Endothelial cell of umbilical vein (primary cell): ENCODE measurements at regions not wholly inside any gene's neighbourhood (a gene's known extent, or its start where the extent isn't known, plus 50 kb on each side); places are given as distances from the start of the nearest gene placed in this dataset.

ENCODE experiments used
- BruUV-seq: library from RNA; stranded (reverse); fragments of 400-500 nt; replicated peaks from 2 replicates; lab custom pipeline; 2021; lab: Mats Ljungman, UMichigan
- CTCF ChIA-PET: fragments of 300-600, 350-600 bp; sonication (Branson Sonifier 250); formaldehyde crosslinking; loops from one replicate; lab custom pipeline; 2021; ENCODE audit warnings: antibody characterized with exemption, inconsistent platforms; lab: Charles Lee
- POLR2A ChIA-PET: fragments of 300-600, 350-600 bp; sonication (Branson Sonifier 250); formaldehyde crosslinking; loops from one replicate; lab custom pipeline; 2021; ENCODE audit warnings: antibody characterized with exemption, inconsistent platforms; lab: Charles Lee
- DNase-seq: peaks from one replicate; pipeline ENCODE4 v3.0.0-alpha.2; 2011; ENCODE audit warnings: low read depth, low spot score
- FAIRE-seq: peaks from 2 replicates; lab custom pipeline; 2011; peaks lifted over from hg19 to GRCh38; lab: Jason Lieb, UNC
- H2AFZ ChIP-seq: 2 replicates; pipeline ENCODE4 v1.6.0; 2012; ENCODE audit warnings: low read depth, low read length, control low read depth, inconsistent platforms
- H3K27ac ChIP-seq: 2 replicates; pipeline ENCODE4 v1.5.1; 2011; ENCODE audit warnings: low read depth, mild to moderate bottlenecking, control low read depth, low read length, moderate library complexity; ENCODE audit not compliant: insufficient read depth
- H3K27me3 ChIP-seq, 2 experiments: 2 replicates each; pipeline versions ENCODE4 v1.6.0 to v1.6.1; 2011; ENCODE audit warnings: low read length in 2 of 2, mixed read lengths in 1 of 2; ENCODE audit not compliant: control insufficient read depth in 2 of 2, insufficient read depth in 2 of 2
- H3K36me3 ChIP-seq, 2 experiments: 2 replicates in 1 of 2; 3 replicates in 1 of 2; pipeline ENCODE4 v1.5.1; 2011; ENCODE audit warnings: low read length in 2 of 2, mild to moderate bottlenecking in 1 of 2, moderate library complexity in 1 of 2; ENCODE audit not compliant: control insufficient read depth in 2 of 2, insufficient read depth in 2 of 2; ENCODE audit errors: extremely low read depth in 1 of 2
- H3K4me1 ChIP-seq: 3 replicates; pipeline ENCODE4 v1.5.1; 2011; ENCODE audit warnings: mild to moderate bottlenecking, low read length; ENCODE audit not compliant: control insufficient read depth, insufficient read depth; ENCODE audit errors: extremely low read depth
- H3K4me2 ChIP-seq: 2 replicates; pipeline ENCODE4 v1.6.1; 2011; ENCODE audit warnings: low read length, control low read depth, mixed read lengths; ENCODE audit not compliant: insufficient read depth
- H3K4me3 ChIP-seq, 3 experiments: fragments of 200-600 bp in 1 of 3; sonication (generic), shearing (Covaris generic) in 1 of 3; replicated peaks in 1 of 3; 2 replicates each; pipeline ENCODE4 v1.5.1; 2011 to 2016; ENCODE audit warnings: control low read depth in 3 of 3, low read length in 3 of 3, mild to moderate bottlenecking in 2 of 3, inconsistent platforms in 1 of 3, low read depth in 1 of 3, moderate library complexity in 1 of 3; ENCODE audit not compliant: insufficient read depth in 1 of 3
- H3K79me2 ChIP-seq: 2 replicates; pipeline ENCODE4 v1.6.0; 2012; ENCODE audit warnings: low read length, inconsistent platforms; ENCODE audit not compliant: control insufficient read depth, insufficient read depth
- H3K9ac ChIP-seq: replicated peaks from 2 replicates; pipeline ENCODE3; 2011; ENCODE audit warnings: low read length, control low read depth; ENCODE audit not compliant: insufficient read depth; ENCODE audit errors: extremely low read depth
- H3K9me1 ChIP-seq: replicated peaks from 3 replicates; pipeline ENCODE4 v1.6.0; 2011; ENCODE audit warnings: mild to moderate bottlenecking, low read length; ENCODE audit not compliant: control insufficient read depth, insufficient read depth; ENCODE audit errors: extremely low read depth
- H3K9me3 ChIP-seq: replicated peaks from 2 replicates; pipeline ENCODE4 v1.5.1; 2012; ENCODE audit warnings: low read length, inconsistent platforms; ENCODE audit not compliant: control insufficient read depth, insufficient read depth
- H4K20me1 ChIP-seq: replicated peaks from 2 replicates; pipeline ENCODE3; 2011; ENCODE audit warnings: mild to moderate bottlenecking, low read length; ENCODE audit not compliant: control insufficient read depth, insufficient read depth; ENCODE audit errors: extremely low read depth
- EZH2 ChIP-seq: IDR thresholded peaks from 2 replicates; pipeline ENCODE4 v1.6.1; 2012; ENCODE audit warnings: borderline replicate concordance, low read depth, mild to moderate bottlenecking, moderate library complexity, low read length, inconsistent platforms; ENCODE audit not compliant: severe bottlenecking
- FOS ChIP-seq: IDR thresholded peaks from 2 replicates; pipeline ENCODE4 v1.6.1; 2011; ENCODE audit warnings: mild to moderate bottlenecking, low read length, moderate library complexity, borderline replicate concordance; ENCODE audit not compliant: insufficient read depth
- GATA2 ChIP-seq: IDR thresholded peaks from 2 replicates; pipeline ENCODE4 v1.7.0; 2011; ENCODE audit warnings: low read depth, mild to moderate bottlenecking, moderate library complexity, mixed read lengths, low read length; ENCODE audit not compliant: insufficient read length, insufficient read depth
- JUN ChIP-seq: IDR thresholded peaks from 2 replicates; pipeline ENCODE4 v1.6.1; 2011; ENCODE audit warnings: borderline replicate concordance, low read depth; ENCODE audit not compliant: insufficient read length, insufficient read depth
- MAX ChIP-seq: IDR thresholded peaks from 2 replicates; pipeline ENCODE4 v1.6.1; 2011; ENCODE audit not compliant: insufficient read depth, insufficient read length
- MYC ChIP-seq: IDR thresholded peaks from one replicate; pipeline ENCODE4 v1.6.1; 2011; ENCODE audit warnings: mild to moderate bottlenecking, low read depth, low read length
- POLR2A ChIP-seq: IDR thresholded peaks from 2 replicates; pipeline ENCODE4 v1.6.1; 2012; ENCODE audit warnings: low read depth, mild to moderate bottlenecking, control low read depth, low read length
- POLR2AphosphoS5 ChIP-seq: IDR thresholded peaks from 2 replicates; pipeline ENCODE4 v1.6.1; 2012; ENCODE audit warnings: low read depth, mild to moderate bottlenecking, control low read depth, low read length, moderate library complexity; ENCODE audit not compliant: insufficient read depth
- dilution Hi-C: fragments of 300-500 bp; cut with MboI; formaldehyde crosslinking; loops from one replicate; pipeline ENCODE4 v1.15.0; 2019; ENCODE audit warnings: low sequenced_read_pairs; ENCODE audit not compliant: extremely low pct_ligation_motif_present
- intact Hi-C: fragments of 100-400 bp; cut with micrococcal nuclease; formaldehyde crosslinking; loops from one replicate; pipeline ENCODE4 v1.10.0; 2022
- TF ChIP-seq, protein P1 (sequence below), 2 donors: IDR thresholded peaks; 1 replicate in 1 of 2; 2 replicates in 1 of 2; pipeline ENCODE4 v1.5.1; 2011; ENCODE audit warnings: low read length in 2 of 2, mild to moderate bottlenecking in 2 of 2, moderate library complexity in 2 of 2, control low read depth in 1 of 2, inconsistent platforms in 1 of 2, low read depth in 1 of 2; ENCODE audit not compliant: insufficient read depth in 1 of 2; ENCODE audit errors: extremely low read depth in 1 of 2

GRCh38 chr6:119713903-119714302 is 364.3 kb upstream of the MAN1A1 start:
- Histone ChIP-seq H3K4me2 (no peak overlapping the region), H3K27me3 (no peaks in the 10 kb centered on the region), H3K79me2 (no peaks in the 10 kb centered on the region), H3K36me3 (no peaks in the 10 kb centered on the region), H3K9ac (no peak overlapping the region), H4K20me1 (no peaks in the 10 kb centered on the region), H3K27ac (no peak overlapping the region), H3K9me3 (no peaks in the 10 kb centered on the region), H3K9me1 (no peaks in the 10 kb centered on the region), H3K4me3 (no peak overlapping the region), H2AFZ (no peak overlapping the region), H3K4me1 (no peaks in the 10 kb centered on the region)
- POLR2A ChIA-PET, result no interaction called here
- no peak for DNase-seq
- dilution Hi-C loops (no loop called here), intact Hi-C loops (no loop called here)
- CTCF ChIA-PET, result no interaction called here
- BruUV-seq, result no TSS peak
- FAIRE-seq, result no peak
- TF ChIP-seq EZH2 (no peak), MAX (no peak), JUN (no peak), FOS (no peak), MYC (no peak), GATA2 (no peak), POLR2A (no peak), POLR2AphosphoS5 (no peak)
- TF ChIP-seq, protein P1, sequence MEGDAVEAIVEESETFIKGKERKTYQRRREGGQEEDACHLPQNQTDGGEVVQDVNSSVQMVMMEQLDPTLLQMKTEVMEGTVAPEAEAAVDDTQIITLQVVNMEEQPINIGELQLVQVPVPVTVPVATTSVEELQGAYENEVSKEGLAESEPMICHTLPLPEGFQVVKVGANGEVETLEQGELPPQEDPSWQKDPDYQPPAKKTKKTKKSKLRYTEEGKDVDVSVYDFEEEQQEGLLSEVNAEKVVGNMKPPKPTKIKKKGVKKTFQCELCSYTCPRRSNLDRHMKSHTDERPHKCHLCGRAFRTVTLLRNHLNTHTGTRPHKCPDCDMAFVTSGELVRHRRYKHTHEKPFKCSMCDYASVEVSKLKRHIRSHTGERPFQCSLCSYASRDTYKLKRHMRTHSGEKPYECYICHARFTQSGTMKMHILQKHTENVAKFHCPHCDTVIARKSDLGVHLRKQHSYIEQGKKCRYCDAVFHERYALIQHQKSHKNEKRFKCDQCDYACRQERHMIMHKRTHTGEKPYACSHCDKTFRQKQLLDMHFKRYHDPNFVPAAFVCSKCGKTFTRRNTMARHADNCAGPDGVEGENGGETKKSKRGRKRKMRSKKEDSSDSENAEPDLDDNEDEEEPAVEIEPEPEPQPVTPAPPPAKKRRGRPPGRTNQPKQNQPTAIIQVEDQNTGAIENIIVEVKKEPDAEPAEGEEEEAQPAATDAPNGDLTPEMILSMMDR (IDR thresholded peaks at IDR 0.05; ENCODE audit: extremely low read depth in 1 of 2, insufficient read depth in 1 of 2, low read depth in 1 of 2, low read length in 2 of 2), result no peak
